Astrocyte of the cerebellum (primary cell): ENCODE measurements at regions not wholly inside any gene's neighbourhood (a gene's known extent, or its start where the extent isn't known, plus 50 kb on each side); places are given as distances from the start of the nearest gene placed in this dataset.

ENCODE experiments used
- DNase-seq: peaks from one replicate; pipeline ENCODE4 v3.0.0-alpha.2; 2011; ENCODE audit warnings: low read depth
- H3K4me3 ChIP-seq: 2 replicates; pipeline ENCODE4 v1.5.1; 2011; ENCODE audit warnings: mild to moderate bottlenecking, low read depth, low read length, moderate library complexity
- in situ Hi-C: cut with HindIII; loops from 2 replicates; pipeline ENCODE4 v1.10.0; 2017; ENCODE audit warnings: low sequenced_read_pairs
- TF ChIP-seq, protein P1 (sequence below): IDR thresholded peaks from 2 replicates; pipeline ENCODE4 v1.5.1; 2012; ENCODE audit warnings: low read length, low read depth, moderate library complexity, mild to moderate bottlenecking; ENCODE audit errors: missing control alignments

DNA sequence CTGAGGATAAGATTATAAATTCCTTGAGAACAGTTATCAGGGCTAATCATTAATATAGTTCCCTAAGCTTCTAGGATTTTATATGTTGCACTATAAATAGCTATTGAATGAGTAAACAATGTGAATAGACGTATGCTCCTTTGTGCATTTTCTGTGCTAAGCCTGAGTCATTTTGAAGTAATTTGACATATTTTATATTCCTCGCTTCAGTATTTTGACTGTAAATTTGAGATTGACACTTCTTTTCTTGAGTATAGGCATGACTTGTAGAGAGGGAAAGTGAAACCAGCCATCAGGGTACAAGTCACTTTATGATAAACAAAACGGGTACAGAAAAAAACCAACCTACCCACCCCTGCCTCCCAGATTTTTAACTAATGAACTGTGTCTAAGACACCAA, 367.7 kb upstream of the PRR16 start:
- in situ Hi-C loops = no loop called here
- DNase-seq = peak; percentile 3
- H3K4me3 ChIP-seq = no peak overlapping the region
- TF ChIP-seq, protein P1, sequence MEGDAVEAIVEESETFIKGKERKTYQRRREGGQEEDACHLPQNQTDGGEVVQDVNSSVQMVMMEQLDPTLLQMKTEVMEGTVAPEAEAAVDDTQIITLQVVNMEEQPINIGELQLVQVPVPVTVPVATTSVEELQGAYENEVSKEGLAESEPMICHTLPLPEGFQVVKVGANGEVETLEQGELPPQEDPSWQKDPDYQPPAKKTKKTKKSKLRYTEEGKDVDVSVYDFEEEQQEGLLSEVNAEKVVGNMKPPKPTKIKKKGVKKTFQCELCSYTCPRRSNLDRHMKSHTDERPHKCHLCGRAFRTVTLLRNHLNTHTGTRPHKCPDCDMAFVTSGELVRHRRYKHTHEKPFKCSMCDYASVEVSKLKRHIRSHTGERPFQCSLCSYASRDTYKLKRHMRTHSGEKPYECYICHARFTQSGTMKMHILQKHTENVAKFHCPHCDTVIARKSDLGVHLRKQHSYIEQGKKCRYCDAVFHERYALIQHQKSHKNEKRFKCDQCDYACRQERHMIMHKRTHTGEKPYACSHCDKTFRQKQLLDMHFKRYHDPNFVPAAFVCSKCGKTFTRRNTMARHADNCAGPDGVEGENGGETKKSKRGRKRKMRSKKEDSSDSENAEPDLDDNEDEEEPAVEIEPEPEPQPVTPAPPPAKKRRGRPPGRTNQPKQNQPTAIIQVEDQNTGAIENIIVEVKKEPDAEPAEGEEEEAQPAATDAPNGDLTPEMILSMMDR = no peak

GRCh38 chr5:120098426-120098825, 365.7 kb upstream of the PRR16 start:
- in situ Hi-C loops = no loop called here
- no peak for DNase-seq
- TF ChIP-seq, protein P1 = no peak
- no peak overlapping the region for H3K4me3 ChIP-seq

DNA sequence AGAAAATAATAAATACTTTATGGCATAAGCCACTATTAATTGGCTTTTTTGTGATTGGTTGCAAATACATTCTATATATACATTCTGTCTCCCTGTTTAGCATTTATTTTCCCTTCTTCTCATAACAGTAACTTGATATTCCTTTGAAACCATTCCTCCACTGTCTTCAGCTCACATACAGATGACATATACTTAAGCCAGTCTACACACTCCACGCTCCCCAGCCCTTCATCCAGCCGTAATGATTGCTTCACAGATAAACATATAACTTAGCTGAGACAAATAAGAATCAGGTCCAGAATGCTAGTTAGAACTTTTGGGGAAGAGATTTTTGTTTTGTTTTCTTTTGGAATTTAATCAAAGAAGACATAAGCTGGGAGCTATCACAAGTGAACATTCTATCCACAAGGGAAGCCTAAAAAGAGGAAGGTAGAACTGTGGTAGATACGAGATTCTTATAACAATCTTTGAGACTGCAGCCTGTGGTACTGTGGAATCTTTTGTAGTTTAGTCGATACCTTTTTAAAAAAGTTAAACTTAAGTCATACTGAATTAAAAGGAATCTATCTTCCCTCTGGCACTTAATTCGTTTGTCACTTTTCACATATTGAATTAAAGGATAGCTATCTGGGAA, 365.1 kb upstream of the PRR16 start:
- in situ Hi-C loops = no loop called here
- H3K4me3 ChIP-seq = no peak overlapping the region
- TF ChIP-seq, protein P1 = no peak
- DNase-seq = no peak

DNA sequence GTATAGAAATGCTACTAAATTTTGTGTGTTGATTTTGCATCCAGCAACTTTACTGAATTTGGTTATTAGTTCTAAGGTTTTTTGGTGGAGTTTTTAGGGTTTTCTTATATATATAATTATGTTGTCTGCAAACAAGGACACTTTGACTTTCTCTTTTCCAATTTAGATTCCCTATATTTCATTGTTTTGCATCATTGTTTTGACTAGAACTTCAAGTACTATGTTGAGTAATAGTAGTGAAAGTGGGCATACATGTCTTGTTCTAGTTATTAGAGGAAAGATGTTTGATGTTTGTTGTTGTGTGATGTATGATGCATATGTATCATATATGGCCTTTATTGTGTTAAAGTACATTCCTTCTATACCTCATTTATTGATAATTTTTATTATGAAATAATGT, 362.3 kb upstream of the PRR16 start:
- no peak for DNase-seq
- in situ Hi-C loops = no loop called here
- TF ChIP-seq, protein P1 = no peak

DNA sequence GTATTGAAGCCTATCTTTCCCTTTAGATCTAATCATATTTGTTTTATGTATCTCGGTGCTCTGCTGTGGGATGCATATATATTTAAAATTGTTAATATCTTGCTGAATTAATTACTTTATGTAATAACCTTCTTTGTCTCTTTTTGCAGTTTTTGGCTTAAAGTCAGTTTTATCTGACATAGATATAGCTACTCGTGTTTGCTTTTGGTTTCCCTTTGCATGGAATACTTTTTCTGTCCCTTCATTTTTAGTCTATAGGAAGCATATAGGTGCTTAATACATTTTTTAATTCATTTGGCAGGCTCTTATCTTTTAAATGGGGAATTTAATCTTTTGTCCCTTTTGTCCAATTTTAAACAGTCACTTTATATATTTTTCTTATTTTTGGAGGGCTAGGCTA, 360.6 kb upstream of the PRR16 start:
- TF ChIP-seq, protein P1 = no peak
- no peak overlapping the region for H3K4me3 ChIP-seq
- in situ Hi-C loops = no loop called here
- DNase-seq = no peak

More for the DNA sequence above, 362.3 kb upstream of the PRR16 start:
- H3K4me3 ChIP-seq = no peak overlapping the region

DNA sequence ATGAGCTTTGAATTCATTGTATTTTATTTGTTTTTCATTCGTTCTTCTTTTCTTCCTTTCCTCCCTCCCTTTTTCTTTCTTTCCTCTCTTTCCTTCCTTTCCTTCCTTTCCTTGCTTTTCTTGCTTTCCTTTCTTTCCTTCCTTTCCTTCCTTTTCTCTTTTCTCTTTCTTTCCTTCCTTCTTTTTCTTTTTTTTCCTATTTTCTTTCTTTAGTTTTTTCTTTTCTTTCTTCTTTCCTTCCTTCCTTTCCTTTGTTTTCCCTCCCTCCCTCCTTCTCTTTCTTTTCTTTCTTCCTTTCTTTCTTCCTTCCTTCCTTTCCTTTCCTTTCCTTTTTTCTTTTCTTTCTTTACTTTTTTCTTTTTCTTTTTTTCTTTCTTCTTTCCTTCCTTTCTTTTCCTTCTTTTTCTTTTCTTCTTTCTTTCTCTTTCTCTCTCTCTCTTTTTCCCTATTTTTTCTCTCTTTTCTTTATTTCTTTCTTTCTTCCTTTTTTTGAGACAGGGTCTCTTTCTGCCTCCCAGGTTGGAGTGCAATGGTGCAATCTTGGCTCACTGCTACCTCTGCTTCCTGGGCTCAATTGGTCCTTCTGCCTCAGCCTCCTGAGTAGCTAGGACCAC, 357.1 kb upstream of the PRR16 start:
- no peak for DNase-seq
- TF ChIP-seq, protein P1 = no peak
- H3K4me3 ChIP-seq = no peak overlapping the region
- in situ Hi-C loops = no loop called here
